ENCODE measurements at regions not wholly inside any gene's neighbourhood (a gene's known extent, or its start where the extent isn't known, plus 50 kb on each side); places are given as distances from the start of the nearest gene placed in this dataset.

DNA sequence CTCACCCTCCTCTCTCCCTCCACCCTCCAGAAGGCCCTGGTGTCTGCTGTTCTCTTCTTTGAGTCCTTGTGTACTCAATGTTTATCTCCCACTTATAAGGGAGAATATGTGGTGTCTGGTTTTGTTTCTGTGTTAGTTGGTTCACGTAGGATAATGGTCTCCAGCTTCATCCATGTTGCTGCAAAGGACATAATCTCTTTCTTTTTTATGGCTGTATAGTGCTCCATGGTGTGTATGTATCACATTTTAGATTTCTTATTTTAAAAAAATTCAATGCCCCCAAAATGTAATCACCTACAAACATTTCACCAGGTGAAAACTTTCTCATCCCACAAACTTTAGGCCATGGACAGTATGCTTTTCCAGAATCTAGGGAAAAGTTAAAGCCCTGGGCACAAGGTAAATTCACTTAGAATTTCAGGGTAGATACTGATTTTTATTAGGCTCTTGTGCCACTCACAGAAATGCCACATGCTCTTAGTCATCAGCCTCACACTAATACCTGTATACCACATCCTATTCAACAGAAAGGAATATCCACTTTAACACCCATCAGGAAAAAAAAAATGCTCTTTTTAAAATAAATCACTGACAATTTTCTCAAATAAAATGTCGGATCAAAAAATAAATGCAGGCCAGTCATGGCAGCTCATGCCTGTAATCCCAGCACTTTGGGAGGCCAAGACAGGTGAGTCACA lies 104.8 kb upstream of the ENPP6 start:
- TF ChIP-seq ZNF132 (tag by site-specific recombination; IDR thresholded peaks at IDR 0.05; ENCODE audit: borderline replicate concordance): no peak
- no peak for TF ChIP-seq MYNN (tag by site-specific recombination; IDR thresholded peaks at IDR 0.05; ENCODE audit: borderline replicate concordance)
- TF ChIP-seq, protein P1, sequence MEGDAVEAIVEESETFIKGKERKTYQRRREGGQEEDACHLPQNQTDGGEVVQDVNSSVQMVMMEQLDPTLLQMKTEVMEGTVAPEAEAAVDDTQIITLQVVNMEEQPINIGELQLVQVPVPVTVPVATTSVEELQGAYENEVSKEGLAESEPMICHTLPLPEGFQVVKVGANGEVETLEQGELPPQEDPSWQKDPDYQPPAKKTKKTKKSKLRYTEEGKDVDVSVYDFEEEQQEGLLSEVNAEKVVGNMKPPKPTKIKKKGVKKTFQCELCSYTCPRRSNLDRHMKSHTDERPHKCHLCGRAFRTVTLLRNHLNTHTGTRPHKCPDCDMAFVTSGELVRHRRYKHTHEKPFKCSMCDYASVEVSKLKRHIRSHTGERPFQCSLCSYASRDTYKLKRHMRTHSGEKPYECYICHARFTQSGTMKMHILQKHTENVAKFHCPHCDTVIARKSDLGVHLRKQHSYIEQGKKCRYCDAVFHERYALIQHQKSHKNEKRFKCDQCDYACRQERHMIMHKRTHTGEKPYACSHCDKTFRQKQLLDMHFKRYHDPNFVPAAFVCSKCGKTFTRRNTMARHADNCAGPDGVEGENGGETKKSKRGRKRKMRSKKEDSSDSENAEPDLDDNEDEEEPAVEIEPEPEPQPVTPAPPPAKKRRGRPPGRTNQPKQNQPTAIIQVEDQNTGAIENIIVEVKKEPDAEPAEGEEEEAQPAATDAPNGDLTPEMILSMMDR (tag by site-specific recombination; IDR thresholded peaks at IDR 0.05): no peak
- TF ChIP-seq RBAK (tag by site-specific recombination; IDR thresholded peaks at IDR 0.05): no peak
- no peak for TF ChIP-seq YY2 (tag by site-specific recombination; IDR thresholded peaks at IDR 0.05)
- no peak for TF ChIP-seq ZBTB7A (tag by site-specific recombination; IDR thresholded peaks at IDR 0.05; ENCODE audit: low read depth)
- no peak for TF ChIP-seq ZNF791 (tag by site-specific recombination; IDR thresholded peaks at IDR 0.05)

Data from HEK293 (cell line).